ENCODE measurements at regions not wholly inside any gene's neighbourhood (a gene's known extent, or its start where the extent isn't known, plus 50 kb on each side); places are given as distances from the start of the nearest gene placed in this dataset.
"Not testable (repeated sequence)": the region's sequence is repeated elsewhere in the genome, so short reads cannot be mapped to it uniquely, and the experiment has no call there.

DNA sequence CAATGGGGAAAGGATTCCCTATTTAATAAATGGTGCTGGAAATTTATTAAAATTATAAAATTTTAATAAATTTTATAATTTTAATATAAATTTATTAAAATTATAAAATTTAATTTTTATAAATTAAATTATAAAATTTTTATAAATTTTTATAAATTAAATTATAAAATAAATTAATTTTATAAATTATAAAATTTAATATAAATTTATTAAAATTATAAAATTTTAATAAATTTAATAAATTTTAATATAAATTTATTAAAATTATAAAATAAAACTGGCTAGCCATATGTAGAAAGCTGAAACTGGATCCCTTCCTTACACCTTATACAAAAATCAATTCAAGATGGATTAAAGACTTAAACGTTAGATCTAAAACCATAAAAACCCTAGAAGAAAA, 356.7 kb upstream of the TFPI start:
- ATAC-seq; DNase-seq; intact Hi-C loops (cut with DNase I): not testable (repeated sequence)

DNA sequence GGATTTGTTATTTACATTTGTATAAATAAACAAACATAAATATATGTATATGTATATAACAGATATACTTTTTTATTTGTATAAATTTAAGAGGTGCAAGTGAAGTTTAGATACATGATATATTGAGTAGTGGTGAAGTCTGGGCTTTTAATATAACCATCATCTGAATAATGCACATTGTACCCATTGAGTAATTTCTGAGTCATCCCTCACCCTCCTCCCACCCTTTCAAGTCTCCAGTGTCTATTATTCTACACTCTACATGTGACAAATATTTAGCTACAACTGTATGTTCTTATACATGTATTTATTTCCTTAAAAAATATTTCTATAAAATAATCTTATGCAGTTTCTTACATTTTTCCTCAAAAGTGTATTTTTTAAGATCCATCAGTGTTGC, 358.7 kb upstream of the TFPI start:
- DNase-seq: no peak
- ATAC-seq: no peak
- intact Hi-C loops (cut with DNase I): no loop called here

DNA sequence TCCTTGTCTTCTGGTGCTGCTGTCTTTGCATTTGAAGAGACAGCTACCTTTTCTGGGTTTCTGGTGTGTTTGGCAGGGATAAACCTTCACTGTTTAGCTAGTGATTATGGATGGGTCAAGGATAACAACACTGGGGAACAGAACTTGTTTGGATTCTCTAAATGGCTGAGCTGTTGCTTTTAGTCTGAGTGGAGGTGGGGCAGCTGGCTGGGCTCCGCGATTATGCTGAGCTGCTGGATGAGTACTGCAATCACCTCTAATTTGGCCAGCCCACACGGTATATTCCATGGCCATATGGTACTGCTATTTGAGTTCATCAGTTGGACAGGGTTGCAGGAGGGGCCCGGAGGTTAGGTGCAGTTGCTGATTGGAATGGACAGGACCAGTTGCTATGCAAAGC, 361.6 kb upstream of the TFPI start:
- DNase-seq (no peak), ATAC-seq (no peak)
- intact Hi-C loops (cut with DNase I): no loop called here

DNA sequence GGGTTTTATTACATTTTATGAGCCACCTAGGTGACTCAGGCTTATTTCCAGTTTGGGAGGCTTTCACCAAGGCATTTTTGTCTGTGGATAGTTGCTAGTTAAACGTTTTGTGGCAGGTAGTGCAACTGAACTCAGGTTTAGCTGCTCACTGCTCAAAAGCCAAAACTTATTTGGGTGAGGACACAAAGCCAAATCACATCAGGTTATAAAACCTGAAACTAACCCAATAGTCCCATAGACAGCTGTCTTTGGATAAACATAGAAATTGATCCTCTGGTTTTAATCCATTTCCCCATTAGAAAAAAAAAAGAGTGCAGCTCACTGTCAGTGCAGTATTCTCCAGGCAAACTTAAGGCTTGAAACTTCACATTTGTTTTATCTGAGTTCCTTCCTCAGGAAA, 362.6 kb upstream of the TFPI start:
- ATAC-seq: no peak
- intact Hi-C loops (cut with DNase I): no loop called here

DNA sequence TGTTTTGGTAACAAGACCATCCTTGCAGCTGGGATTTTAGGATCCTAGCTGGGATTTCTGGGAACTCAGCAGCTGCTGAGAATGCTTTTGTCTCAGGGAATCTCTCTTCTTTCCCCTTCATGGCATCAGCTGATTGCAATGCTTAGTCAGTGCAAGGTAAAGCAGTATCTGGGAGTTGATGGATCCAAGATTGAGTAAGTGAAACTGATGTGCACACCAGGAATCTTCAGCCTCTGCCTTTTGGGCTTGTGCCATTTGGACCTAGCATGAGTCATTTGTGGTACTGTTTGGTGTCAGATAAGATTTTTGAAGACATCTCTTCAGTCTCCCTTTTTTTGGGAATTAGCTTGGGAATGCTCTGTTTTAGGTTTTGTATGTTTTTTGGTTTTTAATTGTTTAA, 363.3 kb upstream of the TFPI start:
- intact Hi-C loops (cut with DNase I): no loop called here
- no peak for ATAC-seq

More for the DNA sequence above, 362.6 kb upstream of the TFPI start:
- no peak for DNase-seq

DNA sequence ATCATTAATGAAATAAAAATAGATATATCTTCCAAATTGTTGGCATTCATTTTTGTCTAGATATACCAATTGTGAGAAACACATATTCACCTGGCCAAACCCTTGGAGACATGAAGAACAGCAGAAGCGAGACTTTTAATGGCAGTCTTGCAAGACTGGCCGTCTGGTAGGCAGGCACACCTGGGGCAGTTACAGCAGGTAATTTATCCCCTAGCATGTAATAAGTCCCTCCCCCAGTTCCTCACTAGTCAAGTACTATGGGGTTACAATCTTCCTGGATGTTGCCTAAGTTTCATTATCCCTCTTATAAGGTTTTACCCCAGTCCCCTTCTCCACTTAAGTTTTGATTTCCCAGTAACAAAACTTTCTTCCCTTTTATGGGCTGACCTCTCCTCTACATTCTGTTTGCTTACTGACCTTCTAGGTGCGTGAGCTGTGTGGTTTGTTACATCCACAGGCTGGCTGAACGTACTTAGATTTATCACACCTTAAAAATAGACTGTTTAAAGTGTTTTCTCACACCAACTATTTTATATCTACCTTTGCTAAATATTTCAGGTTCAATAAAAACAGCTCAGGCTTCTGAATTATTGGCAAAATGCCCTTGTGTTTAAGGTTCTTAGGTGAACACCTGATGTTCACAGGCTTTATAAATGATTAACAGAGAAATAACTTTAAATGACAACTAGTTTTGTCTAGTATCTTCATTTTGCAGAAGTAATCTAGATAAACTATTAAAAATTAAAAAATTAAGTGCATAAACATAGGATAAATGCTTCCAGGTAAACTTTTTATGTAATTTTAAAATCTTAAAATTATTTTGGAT, 365.0 kb upstream of the TFPI start:
- intact Hi-C loops (cut with DNase I): no loop called here
- ATAC-seq (no peak), DNase-seq (no peak)

More for the DNA sequence above, 363.3 kb upstream of the TFPI start:
- no peak for DNase-seq

DNA sequence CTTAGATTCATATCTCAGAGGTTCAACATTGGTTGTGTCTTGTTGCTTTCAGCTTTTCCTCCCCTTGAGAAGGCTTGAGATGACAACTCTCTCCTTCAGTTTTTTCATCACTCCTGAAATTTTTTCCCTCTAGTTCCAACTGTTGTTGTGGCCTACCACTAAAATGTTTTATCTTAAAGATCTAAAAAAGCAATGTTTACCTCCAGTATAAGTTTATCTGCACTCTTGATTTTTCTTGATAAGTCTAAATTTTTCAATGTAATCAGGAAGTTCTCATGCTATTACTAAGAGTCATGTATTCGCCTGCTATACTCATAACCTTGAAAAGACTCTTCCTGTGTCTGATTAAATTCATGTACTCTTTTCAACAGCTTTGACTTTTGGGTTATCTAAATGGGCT, 366.3 kb upstream of the TFPI start:
- ATAC-seq (no peak), DNase-seq (no peak)
- intact Hi-C loops (cut with DNase I): no loop called here

DNA sequence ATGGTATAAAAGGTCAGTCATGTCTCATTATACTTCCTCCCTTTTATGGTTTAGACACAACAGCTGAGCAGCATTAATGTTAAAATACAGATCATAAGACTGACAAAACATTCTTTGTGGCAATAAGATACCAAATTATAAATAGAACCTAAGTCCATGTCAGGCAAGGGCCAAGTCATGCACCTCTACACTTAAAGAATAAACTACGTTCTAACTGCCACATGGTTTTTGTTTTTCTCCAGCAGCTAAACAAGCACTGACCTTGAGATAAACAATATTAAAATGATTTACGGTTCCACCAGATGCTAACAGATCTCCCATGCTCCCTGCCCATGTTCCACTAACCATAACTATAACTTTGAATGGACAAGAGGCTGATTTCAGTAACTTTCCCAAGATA, 368.6 kb upstream of the TFPI start:
- DNase-seq: no peak
- intact Hi-C loops (cut with DNase I): no loop called here
- ATAC-seq: no peak

DNA sequence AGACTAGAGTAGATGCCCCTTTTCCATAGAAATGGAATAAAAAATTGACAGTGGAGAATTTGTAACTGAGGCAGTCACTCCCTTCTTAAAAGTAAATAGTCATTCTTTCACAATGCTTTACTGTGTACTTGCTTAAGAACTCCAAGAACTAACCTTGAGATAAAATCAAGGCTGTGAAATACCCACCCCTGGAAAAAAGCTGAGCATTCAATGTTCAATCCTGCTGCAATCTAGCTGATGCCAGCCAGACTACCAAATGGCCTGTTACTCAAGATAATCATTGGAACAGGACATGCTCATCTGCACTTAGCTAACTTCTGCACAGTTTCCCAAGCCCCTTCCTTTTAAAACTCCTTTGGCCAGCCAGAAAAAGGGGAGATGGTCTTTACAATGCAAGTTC, 367.4 kb upstream of the GULP1 start:
- intact Hi-C loops (cut with DNase I): no loop called here
- ATAC-seq (peak in 1 of 2 donors; percentile 34), DNase-seq (no peak)

DNA sequence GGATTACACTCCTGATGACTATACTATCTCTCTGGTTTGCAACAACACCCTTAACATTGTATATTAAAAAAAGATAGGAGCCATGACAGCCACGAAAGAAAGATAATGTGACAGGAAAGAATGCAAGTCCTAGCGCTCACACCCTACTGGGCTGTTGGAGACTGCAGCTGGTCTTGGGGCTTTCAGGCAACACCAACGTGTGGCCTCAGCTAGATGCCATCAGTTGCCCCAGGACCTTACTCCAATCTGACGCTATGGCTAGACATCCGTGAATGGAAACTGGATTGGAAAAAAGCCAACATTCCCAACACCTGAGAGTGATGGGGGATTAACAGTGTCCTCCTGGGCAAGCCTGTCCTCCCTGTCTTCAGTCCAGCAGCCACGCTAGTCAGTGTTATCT, 357.4 kb upstream of the GULP1 start:
- intact Hi-C loops (cut with DNase I): no loop called here
- ATAC-seq (peak in 1 of 2 donors; percentile 29), DNase-seq (no peak)

DNA sequence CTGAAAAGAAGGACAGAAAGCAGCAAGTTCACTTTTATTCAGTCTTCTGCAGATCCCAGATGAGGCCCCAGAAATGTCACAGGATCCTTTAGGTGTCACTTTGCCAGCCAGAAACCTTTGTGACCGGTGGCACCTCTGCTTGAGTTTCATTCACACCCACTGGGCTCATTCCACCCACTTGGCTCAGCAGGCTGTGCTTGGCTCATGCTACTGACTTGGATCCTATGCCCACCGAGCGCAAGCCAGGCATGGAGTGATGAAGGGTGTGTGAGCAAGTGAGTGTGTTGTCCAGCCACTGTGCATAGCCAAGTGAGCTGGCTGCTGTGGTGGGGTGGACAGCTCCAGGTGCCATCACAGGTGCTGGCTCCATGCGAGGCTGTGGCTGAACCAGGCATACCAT, 357.0 kb upstream of the GULP1 start:
- ATAC-seq: peak; percentile 41 to 63
- intact Hi-C loops (cut with DNase I): no loop called here
- DNase-seq: no peak

DNA sequence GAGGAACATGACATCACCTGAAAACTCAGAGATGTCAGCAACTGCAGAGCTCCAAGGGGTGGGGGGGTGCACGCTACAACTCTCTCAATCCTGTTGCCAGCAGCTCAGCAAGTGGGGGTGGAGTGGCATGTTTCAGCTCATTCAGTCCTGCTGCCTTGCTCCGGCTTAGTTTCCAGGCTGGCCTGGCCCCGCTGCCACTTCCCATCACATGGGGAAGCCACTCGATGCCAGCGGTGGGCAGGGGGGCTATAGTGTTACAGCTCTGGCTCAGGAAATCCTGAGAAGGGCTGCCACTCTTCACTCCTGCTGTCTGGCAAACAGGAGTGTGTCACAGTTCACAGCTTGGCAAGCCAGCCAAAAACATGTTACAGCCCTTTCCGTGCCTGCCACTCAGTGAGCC, 356.5 kb upstream of the GULP1 start:
- DNase-seq (no peak), ATAC-seq (peak in 1 of 2 donors; percentile 19)
- intact Hi-C loops (cut with DNase I): no loop called here

DNA sequence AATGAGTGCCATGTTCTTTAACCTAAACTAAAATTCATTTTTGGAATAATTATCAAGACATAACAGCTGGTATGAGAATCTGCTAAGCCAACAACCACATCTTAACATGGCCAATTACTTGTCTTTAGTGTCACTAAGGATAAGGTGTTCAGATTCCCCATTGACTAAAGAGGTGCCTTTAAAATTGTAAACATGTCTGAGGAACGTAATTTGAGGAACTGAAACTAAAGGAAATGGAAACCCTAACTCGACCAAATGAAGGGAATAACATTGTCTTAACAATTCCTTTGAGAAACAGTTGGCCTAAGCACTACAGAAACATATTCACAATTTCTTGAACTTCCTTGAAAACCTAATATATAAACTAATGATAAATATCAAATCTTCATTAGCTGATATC, 355.4 kb upstream of the GULP1 start:
- DNase-seq (no peak), ATAC-seq (no peak)
- intact Hi-C loops (cut with DNase I): no loop called here

DNA sequence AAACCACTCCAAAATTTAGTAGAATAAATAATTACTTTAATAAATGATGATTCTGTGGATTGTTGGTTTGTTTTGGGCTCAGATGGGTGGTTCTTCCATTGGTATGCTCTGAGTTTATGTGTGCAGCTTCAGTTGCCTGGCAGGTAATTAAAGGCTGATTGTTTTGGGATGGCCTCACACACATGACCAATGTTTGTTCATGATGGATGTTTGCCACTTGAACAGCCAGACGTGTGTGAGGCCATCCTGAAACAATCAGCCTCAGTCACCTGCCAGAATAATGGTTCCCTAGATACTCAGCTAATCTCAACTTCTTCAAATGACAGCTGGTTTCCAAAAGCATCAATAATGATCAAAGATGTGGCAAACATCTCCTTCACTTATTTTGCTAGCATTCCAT, 352.5 kb upstream of the GULP1 start:
- DNase-seq (no peak), ATAC-seq (no peak)
- intact Hi-C loops (cut with DNase I): no loop called here

DNA sequence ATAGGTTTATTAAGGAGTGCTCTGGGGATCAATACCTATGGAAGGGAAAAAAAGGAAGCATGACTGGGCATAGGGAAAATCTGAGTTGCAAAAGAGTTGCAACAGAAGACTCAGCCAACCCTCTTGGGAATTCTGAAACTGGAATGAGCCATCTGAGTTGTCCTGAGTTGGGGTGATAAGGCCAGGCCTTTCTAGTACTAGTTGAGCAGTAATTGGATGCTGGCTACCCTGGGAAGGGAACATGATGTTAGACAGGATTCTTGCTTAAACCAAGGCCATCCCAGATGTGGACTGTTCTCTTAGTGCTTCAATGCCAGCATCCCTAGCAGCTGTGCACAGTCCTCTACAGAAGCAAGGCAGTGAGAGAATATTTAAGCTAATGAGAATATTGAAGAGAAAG, 348.8 kb upstream of the GULP1 start:
- intact Hi-C loops (cut with DNase I): no loop called here
- ATAC-seq (peak; percentile 21 to 27), DNase-seq (no peak)

DNA sequence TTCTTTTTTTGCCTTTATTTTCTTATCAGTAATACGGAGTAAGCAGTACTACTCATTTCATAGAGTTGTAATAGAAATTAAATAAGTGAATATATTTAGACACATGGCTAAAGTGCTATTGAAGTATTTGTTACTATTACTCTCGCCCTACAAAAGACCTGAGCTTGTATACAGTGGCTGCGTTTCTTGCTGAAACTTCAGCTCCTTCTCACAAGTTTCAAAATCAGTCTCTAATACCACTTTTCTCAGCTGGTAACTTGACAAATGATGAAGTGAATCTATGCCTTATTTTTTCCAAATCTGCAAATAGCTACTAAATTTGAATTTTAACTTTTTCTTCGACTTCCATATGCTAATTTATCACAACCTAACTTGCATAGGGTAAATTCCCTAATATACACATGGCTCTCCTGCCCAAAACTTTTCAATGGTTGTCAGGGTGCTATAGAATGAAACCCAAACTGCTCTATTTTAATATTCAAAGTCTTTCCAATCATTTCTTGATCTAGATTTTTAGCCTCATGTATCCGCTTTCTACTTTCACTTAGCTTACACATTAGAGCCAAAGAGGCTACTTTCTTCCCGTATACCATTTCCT, 347.8 kb upstream of the GULP1 start:
- no peak for DNase-seq
- intact Hi-C loops (cut with DNase I): no loop called here
- ATAC-seq: no peak

DNA sequence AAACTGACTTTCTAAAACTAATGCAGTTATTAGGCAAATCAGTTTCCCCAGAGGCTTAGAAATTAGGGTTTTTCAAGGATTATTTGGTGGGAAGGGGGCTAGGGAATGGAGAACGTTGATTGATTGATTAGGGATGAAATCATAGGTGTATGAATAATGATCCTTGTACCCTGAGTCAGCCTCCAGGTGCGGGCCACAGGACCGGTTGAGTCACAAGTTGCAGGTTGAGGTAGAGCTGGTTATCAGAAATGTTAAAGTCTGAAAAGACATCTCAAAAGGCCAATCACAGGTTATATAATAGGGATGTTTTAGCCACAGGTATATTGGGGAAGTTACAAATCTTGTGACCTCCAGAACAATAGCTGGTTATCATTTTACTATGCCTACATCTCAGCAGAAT, 341.8 kb upstream of the GULP1 start:
- no peak for ATAC-seq
- no peak for DNase-seq
- intact Hi-C loops (cut with DNase I): no loop called here

DNA sequence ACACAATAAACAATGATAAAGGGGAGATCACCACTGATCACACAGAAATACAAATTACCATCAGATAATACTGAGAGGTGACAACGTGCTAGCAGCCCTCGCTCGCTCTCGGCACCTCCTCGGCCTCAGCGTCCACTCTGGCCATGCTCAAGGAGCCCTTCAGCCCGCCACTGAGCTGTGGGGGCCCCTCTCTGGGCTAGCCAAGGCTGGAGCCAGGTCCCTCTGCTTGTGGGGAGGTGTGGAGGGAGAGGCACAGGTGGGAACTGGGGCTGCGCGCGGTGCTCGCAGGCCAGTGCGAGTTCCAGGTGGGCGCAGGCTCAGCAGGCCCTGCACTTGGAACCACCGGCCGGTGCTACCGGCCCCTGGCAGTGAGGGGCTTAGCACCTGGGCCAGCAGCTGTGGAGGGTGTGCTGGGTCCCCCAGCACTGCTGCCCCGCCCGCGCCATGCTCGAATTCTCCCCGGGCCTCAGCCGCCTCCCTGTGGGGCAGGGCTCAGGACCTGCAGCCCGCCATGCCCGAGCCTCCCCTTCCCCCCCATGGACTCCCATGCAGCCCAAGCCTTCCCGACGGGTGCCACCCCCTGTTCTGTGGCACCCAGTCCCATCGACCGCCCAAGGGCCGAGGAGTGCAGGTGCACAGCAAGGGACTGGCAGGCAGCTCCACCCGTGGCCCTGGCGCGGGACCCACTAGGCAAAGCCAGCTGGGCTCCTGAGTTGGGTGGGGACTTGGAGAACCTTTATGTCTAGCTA, 340.0 kb upstream of the GULP1 start:
- intact Hi-C loops (cut with DNase I): no loop called here
- ATAC-seq (no peak), DNase-seq (no peak)

DNA sequence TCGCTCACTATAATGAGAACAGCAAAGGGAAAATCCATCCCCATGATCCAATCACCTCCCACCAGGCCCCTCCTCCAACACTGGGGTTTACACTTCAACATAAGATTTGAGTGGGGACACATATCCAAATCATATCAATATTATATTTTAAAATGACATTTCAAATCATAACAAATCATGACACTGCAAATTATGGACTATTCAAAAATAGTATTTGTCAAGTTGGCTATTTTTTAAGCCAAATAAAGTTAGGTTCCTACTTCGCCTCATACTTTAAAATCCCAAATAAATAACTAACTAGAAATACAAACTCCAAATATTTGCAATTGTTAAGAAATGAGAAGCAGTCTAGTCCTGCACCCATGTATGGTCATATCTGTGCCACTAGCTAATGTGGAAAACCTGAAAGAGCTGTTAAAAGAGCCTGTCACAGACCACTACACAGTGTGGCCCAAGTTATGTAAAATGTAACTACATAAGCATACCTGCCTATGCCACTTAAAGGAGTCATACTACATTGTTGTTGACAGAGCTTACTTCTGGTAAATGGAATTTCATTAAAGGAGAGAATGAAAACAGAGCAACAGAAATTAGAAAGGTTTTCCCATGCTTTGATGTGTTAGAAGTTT, 334.7 kb upstream of the GULP1 start:
- ATAC-seq: no peak
- no peak for DNase-seq
- intact Hi-C loops (cut with DNase I): no loop called here

DNA sequence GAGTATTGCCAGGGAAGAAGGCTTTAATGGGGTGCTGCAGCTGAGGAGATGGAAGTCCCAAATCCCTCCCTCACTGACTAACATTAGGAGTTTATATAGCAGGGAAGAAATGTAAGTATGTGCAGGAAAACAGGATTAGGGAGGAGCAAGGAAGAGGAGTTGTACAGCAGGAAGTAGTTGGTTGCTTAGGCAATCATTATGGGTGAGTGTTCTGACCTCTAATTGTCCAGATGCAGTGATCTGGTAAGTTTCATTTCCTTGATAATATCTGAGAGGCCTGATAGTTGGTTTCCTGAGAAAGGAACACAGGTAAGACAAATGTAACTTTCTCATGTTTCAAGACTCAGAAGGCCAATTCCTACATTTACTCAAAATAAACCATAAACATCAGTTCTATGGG, 331.9 kb upstream of the GULP1 start:
- intact Hi-C loops (cut with DNase I): no loop called here
- no peak for DNase-seq
- no peak for ATAC-seq

Data from left cardiac atrium (tissue), 4 donors.